Activated T-helper 17 cell treated with anti-CD3 and anti-CD28 coated beads, Interleukin-2, amount 50 U/mL, for 72 hours (primary cell): ENCODE measurements at regions not wholly inside any gene's neighbourhood (a gene's known extent, or its start where the extent isn't known, plus 50 kb on each side); places are given as distances from the start of the nearest gene placed in this dataset.
"Not testable (repeated sequence)": the region's sequence is repeated elsewhere in the genome, so short reads cannot be mapped to it uniquely, and the experiment has no call there.

Experiments
- ATAC-seq: fragments of 150-1000 bp; cut with Tn5 transposase; replicated peaks from 2 replicates; pipeline ENCODE4 v1.10.0; 2021; ENCODE audit warnings: mild to moderate bottlenecking, moderate library complexity
- H3K27ac Mint-ChIP-seq: one replicate; pipeline ENCODE4 v1.8.0; 2022; ENCODE audit warnings: mixed read lengths
- H3K27me3 Mint-ChIP-seq: one replicate; pipeline ENCODE4 v1.8.0; 2022; ENCODE audit warnings: mixed read lengths
- H3K36me3 Mint-ChIP-seq: one replicate; pipeline ENCODE4 v1.8.0; 2022; ENCODE audit warnings: low read depth, mild to moderate bottlenecking, mixed read lengths
- H3K4me1 Mint-ChIP-seq: one replicate; pipeline ENCODE4 v1.8.0; 2022; ENCODE audit warnings: mixed read lengths
- H3K4me3 Mint-ChIP-seq: one replicate; pipeline ENCODE4 v1.8.0; 2022; ENCODE audit warnings: mild to moderate bottlenecking, mixed read lengths
- H3K9me3 Mint-ChIP-seq: one replicate; pipeline ENCODE4 v1.8.0; 2022; ENCODE audit warnings: mixed read lengths

DNA sequence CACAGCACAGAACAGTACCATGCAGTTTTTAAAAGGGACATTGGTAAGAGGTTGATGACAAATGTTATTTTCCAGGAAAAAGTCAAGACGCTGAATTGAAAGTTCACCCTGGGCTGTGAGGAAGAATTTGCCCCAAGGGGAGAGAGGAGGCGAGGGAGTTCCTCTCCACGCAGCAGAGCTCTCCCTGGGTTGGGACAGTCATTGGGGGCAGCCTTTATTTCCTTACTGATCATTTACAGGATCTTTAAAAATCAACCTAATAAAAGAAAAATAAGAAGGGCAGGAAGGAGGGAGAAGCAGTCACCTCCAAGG, 49.9 kb upstream of the WNT7B start:
- no peak for ATAC-seq
- Mint-ChIP-seq H3K36me3 (no peaks in the 10 kb centered on the region), H3K4me3 (peak overlapping the region; percentile 53)

DNA sequence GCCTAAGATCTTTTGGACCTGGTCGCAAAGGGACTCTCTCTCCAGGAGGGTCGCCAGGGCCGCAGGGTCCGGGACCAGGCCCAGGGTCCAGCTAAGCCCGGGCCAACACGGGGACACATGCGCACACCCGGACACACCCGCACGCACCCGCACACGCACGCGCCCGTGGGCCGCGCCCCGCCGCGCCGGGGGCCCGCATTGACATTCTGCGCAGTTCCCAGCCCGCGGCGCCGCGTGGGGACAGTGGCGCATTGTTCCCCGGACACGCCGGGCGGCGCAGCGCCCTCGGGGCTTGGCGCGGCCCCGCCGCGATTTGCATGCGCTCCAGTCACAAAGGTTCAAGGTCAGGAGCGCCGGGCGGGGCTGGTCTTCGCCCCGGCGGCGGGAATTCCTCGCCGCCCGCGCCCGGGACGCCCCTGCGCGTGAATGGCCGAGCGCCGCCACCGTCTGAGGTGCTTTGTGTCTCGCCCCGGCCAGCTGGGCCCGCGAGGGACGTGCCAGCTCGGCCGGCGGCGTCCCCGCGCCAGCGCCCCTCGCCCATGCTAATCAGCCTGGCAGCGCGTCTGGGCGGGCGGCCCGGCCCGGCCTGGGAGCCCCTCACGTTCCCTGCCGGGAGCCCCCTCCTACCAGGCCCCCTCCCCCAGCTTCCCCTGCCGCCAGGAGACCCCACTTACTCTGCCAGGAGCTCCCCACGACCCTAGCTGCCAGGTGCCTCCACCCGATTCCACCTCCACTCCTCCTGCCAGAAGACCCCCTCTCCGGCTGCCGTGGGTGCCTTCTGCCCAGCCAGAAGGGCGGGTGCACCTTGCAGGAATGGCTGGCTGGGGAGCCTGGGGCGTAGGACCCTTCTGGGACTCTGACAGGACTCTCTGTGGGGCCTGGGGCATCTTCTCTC, 50.5 kb upstream of the WNT7B start:
- H3K27me3 Mint-ChIP-seq = peaks cover 37% of the 10 kb centered on the region
- no peaks in the 10 kb centered on the region for H3K36me3 Mint-ChIP-seq
- no peaks in the 10 kb centered on the region for H3K9me3 Mint-ChIP-seq
- H3K27ac Mint-ChIP-seq = no peak overlapping the region
- ATAC-seq = no peak
- H3K4me3 Mint-ChIP-seq = peak overlapping the region; percentile 53
- H3K4me1 Mint-ChIP-seq = no peaks in the 10 kb centered on the region

More for the DNA sequence above, 49.9 kb upstream of the WNT7B start:
- H3K27ac Mint-ChIP-seq = no peak overlapping the region
- H3K27me3 Mint-ChIP-seq = peaks cover 37% of the 10 kb centered on the region
- H3K9me3 Mint-ChIP-seq = no peaks in the 10 kb centered on the region
- H3K4me1 Mint-ChIP-seq = no peaks in the 10 kb centered on the region

DNA sequence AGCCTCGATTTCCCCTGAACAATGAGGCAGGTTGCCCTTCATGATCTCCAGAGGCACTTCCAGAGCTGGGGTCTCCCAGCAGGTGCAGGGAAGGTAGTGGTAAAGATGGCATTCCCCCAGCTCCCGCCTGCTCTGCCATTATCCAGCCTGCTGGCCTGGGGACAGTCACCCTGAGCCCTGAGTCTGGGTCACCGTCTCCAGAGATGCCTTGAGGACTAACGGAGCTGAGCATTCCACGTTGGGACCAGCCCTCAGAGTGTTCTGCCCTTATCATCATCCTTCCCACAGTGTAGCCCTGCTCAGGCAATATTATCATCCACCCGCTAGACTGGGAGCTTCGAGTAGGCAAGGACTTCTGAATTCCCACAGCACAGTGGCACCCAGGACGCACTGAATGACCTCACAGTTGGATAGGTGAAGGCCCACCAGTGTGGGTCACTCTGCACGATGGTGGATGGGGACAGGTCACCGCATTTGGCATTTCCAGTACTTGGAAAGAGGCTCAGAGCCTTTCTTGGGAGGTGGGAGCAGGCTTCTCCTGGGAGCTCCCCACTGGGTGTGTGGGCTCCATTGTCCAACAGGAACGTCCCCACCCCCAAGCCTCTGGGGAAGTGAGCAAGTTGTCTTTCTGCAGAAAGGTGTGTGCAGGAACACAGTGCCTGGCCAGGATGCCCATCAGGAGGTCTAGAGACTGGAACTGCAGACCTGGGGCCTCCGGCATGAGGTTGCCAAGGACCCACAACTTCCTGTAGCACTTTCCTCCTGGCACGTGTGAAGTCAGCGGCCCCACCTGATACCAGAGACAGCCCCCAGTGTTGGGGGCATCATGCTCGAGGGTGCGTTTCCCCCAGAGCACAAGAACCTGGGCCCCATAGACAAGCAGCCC, 51.4 kb upstream of the WNT7B start:
- Mint-ChIP-seq H3K4me1 (no peaks in the 10 kb centered on the region), H3K36me3 (no peaks in the 10 kb centered on the region), H3K27me3 (peaks cover 33% of the 10 kb centered on the region), H3K4me3 (peak overlapping the region; percentile 21), H3K9me3 (no peaks in the 10 kb centered on the region), H3K27ac (no peak overlapping the region)
- no peak for ATAC-seq

DNA sequence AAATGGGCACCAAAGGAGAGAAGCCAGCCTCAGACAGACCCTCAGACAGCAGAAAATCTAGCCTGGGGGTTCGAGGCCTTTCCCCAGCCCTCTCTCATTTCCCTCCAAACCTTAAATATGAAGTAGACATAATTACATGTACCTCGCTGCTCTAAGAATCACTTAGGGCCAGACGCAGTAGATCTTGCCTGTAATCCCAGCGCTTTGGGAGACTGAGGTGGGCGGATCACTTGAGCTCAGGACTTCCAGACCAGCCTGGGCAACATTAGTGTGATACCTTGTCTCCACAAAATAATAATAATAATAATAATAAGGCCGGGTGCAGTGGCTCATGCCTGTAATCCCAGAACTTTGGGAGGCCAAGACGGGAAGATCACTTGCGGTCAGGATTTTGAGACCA, 52.1 kb upstream of the WNT7B start:
- ATAC-seq = no peak
- H3K27me3 Mint-ChIP-seq = peaks cover 33% of the 10 kb centered on the region
- H3K4me1 Mint-ChIP-seq = no peaks in the 10 kb centered on the region
- H3K36me3 Mint-ChIP-seq = no peaks in the 10 kb centered on the region
- no peak overlapping the region for H3K27ac Mint-ChIP-seq
- H3K4me3 Mint-ChIP-seq = no peak overlapping the region
- no peaks in the 10 kb centered on the region for H3K9me3 Mint-ChIP-seq

DNA sequence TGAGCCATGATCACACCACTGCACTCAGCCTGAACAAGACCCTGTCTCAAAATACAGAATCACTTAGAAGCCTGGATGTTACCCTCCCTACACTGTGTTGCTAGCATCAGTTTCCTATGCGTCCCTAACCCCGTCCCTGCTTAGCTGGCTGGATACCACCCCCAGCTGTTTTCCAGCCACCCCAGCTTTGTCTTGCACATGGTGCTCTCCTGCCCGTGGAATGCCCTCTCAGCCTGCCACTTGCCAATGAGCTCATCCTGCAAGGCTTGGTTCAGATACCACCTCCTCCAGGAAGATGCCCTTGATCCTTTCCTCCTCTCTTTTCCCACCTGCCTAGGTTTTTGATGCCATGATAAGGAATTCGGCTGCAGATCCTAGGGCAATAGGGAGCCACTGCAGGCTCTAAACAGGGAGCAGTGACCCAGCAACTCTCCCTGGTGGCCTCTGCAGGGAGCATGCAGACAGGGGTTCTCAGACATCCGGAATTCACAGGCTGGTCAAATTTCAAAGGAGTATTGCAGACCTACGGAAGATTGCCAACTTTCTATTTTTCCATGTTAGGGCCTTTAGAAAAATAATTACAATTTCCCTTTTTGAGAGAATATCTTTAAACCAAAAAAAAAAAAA, 52.7 kb upstream of the WNT7B start:
- no peaks in the 10 kb centered on the region for H3K9me3 Mint-ChIP-seq

DNA sequence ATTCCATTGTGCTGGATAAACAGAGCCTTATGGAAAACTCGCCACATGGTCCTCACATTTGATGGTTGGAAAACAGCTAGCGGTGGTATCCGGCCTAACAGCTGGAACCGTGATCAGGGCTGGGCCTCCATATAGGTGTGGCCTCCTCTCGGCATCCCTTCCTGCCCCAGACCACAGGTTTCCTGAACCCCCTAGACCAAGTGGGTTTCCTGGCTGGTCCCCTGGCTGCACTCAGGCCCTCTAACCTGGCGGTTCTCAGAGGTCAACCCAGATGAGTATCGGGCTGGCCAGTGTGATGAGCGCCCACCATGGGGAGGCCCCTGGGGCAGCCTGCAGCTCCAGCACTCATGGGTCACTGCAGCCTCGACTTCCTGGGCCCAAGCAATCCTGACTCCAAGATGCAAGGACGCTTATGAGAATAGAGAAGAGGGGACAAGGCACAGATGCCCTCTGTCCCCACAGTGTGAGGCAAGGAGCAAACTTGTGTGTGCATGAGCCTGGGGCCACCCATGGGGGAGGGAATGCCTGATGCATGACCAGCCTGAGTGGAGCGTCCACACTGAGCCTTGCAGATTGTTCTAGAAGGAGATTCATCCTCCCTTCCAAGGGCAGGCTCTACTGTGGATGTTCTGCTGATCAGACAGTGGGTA, 53.4 kb upstream of the WNT7B start:
- Mint-ChIP-seq H3K27me3 (peaks cover 21% of the 10 kb centered on the region), H3K27ac (no peak overlapping the region), H3K4me3 (no peak overlapping the region), H3K4me1 (peaks cover 6% of the 10 kb centered on the region), H3K36me3 (no peaks in the 10 kb centered on the region), H3K9me3 (no peaks in the 10 kb centered on the region)
- ATAC-seq = no peak

More for the DNA sequence above, 52.7 kb upstream of the WNT7B start:
- Mint-ChIP-seq H3K4me3 (no peak overlapping the region), H3K4me1 (peaks cover under 1% of the 10 kb centered on the region), H3K27ac (no peak overlapping the region), H3K36me3 (no peaks in the 10 kb centered on the region), H3K27me3 (peaks cover 28% of the 10 kb centered on the region)
- ATAC-seq = no peak

DNA sequence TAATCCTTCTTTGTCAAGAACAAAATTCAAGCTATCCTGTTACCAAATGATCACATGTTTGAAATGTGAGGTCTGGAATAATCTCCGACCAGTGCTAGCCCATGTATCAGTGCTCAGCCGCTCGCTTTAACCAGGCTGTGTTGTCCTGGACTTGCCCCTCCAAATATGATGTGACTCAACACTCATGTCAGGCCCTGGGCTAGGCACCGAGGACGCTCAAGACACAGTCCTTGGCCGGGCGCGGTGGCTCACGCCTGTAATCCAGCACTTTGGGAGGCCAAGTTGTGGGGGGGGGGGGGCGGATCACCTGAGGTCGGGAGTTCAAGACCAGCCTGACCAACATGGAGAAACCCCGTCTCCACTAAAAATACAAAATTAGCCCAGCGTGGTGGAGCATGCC, 54.1 kb upstream of the WNT7B start:
- no peak for ATAC-seq
- no peaks in the 10 kb centered on the region for H3K36me3 Mint-ChIP-seq

DNA sequence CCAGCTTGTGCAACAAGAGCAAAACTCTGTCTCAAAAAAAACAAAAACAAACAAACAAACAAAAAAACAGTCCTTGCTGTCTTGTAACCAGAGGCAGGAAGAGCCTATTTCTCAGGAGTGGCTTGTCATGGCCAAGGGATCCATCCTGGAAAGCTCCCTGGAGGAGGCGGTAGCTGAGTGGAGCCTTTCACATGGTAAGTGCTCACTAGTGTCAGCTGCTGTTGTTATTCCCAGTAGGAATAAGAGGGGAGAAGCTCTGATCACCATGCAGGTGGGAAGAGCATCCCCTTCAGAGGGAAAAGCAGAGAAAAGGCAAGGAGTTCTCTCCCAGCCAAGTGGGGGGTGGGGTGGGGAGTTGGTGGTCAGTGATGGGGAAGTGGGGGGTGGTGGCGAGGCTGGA, 54.6 kb upstream of the WNT7B start:
- Mint-ChIP-seq H3K4me1 (peaks cover 6% of the 10 kb centered on the region), H3K27me3 (peaks cover 9% of the 10 kb centered on the region), H3K27ac (no peak overlapping the region), H3K36me3 (no peaks in the 10 kb centered on the region), H3K9me3 (no peaks in the 10 kb centered on the region), H3K4me3 (no peak overlapping the region)
- no peak for ATAC-seq

More for the DNA sequence above, 54.1 kb upstream of the WNT7B start:
- H3K27me3 Mint-ChIP-seq = peaks cover 14% of the 10 kb centered on the region
- no peak overlapping the region for H3K27ac Mint-ChIP-seq
- no peaks in the 10 kb centered on the region for H3K9me3 Mint-ChIP-seq
- H3K4me1 Mint-ChIP-seq = peaks cover 6% of the 10 kb centered on the region
- H3K4me3 Mint-ChIP-seq = no peak overlapping the region

DNA sequence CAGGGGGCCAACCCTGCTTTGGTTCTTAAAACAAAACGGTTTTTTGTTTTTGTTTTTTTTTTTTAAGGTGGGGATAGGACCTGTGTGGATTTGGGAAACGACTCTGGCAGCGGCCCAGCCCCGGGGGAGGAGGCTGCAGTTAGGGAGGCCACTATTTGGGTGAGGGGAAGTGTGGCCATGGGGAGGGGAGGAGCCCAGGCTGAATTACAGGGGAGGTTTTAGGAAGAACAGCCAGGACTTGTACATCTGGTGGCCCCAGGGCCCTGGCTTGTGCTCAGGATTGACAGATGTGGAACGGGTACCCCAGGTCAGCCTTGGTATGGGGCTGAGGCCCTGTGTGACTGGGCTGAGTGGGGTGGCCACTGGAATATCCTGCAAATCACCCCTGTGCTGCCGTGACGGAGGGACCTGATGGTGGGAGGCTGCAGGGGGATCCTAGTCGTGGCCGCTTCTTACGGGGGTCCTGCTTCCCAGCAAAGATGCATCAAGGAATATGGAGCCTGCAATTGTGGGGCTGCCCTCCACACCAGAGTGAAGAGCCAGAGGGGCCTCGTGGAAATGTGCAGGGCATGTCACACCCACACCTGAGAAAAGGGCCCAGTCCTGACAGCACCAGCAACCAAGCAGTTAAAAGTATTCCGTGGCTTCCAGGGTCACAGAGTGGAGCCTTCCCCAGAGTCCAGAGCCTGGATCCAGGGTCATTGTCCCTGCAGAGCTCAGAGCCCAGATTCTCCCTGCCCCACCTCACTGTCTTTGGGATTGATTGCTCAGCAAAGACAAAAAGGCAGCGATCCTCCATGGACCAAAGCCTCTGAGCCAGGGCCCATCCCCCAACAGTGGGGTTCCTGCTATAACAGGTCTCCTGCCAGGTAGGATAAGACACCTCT, 55.2 kb upstream of the WNT7B start:
- H3K27me3 Mint-ChIP-seq = peaks cover 5% of the 10 kb centered on the region
- H3K4me3 Mint-ChIP-seq = no peak overlapping the region
- ATAC-seq = no peak
- no peaks in the 10 kb centered on the region for H3K36me3 Mint-ChIP-seq
- no peaks in the 10 kb centered on the region for H3K9me3 Mint-ChIP-seq
- H3K27ac Mint-ChIP-seq = no peak overlapping the region
- peaks cover 10% of the 10 kb centered on the region for H3K4me1 Mint-ChIP-seq

DNA sequence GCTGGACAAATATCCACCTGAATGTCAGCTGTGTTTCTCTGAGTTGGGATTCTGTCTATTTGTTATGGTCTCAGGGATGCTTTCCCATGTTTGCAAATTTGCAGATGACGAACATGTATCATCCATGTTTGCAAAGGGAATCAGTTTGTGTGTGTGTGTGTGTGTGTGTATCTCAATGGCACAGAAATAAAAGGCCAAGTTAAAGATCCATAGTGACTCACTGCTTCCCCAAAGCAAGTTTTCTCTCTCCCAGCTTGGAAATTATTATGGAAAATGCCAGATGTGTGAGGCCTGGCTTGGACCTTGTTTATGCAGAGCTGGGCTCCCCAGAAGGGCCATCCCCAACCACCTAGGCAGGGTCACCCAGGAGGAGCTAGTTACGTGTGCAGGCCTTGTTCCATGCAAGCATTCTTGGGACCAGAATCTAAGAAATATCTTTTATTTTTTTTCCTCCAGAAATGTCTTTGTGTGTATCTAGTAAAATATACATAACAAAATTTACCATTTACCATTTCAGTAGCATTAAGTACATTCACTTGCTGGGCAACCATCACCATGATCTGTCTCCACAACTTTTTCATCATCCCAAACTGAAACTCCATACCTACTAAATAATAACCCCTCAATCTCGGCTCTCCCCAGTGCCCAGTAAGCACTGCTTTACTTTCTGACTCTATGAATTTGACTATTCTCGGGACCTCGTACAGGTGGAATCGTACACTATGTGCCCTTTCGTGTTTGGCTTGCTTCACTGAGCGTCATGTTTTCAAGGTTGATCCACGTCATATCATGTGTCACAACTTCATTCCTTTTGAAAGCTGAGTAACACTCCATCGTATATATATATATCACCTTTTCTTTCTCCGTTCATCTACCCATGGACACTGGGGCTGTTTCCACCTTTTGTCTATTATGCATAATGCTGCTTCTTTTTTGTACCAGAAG, 56.6 kb upstream of the WNT7B start:
- ATAC-seq = no peak
- H3K27me3 Mint-ChIP-seq = no peaks in the 10 kb centered on the region
- no peak overlapping the region for H3K27ac Mint-ChIP-seq

DNA sequence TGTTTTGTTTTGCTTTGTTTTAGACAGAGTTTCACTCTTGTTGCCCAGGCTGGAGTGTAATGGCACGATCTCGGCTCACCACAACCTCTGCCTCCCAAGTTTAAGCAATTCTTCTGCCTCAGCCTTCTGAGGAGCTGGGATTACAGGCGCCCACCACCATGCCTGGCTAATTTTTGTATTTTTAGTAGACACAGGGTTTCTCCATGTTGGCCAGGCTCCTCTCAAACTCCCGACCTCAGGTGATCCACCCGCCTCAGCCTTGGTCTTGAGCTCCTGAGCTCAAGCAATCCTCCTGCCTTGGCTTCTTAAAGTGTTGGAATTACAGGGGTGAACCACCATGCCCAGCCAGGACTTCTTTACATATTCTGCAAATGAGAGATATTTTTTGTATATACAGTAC, 57.5 kb upstream of the WNT7B start:
- not testable (repeated sequence) for H3K9me3 Mint-ChIP-seq, H3K27ac Mint-ChIP-seq, ATAC-seq, H3K27me3 Mint-ChIP-seq, H3K36me3 Mint-ChIP-seq
- Mint-ChIP-seq H3K4me1 (peaks cover 10% of the 10 kb centered on the region), H3K4me3 (peak overlapping the region; percentile 76)

More for the DNA sequence above, 56.6 kb upstream of the WNT7B start:
- Mint-ChIP-seq H3K36me3 (no peaks in the 10 kb centered on the region), H3K9me3 (no peaks in the 10 kb centered on the region), H3K4me1 (peaks cover 10% of the 10 kb centered on the region), H3K4me3 (no peak overlapping the region)

DNA sequence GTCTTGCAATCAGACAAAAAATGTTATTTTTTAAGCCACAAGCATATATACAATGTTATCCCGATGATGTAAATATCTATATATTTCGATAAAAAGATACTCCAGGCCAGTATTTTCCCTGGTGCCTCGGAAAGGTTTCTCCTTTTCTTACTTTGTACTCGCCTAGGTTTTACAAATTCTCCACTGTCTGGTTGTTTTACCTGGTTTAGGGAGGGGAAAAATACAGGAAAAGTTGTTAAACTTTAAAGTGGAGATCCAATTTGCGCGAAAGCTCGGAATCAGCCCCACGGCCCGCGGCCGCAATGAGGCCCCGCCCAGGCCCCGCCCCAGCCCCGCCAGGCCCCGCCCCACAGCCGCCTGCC, 58.4 kb upstream of the WNT7B start:
- Mint-ChIP-seq H3K4me3 (peak overlapping the region; percentile 76), H3K36me3 (no peaks in the 10 kb centered on the region), H3K27me3 (no peaks in the 10 kb centered on the region), H3K27ac (no peak overlapping the region), H3K4me1 (peaks cover 10% of the 10 kb centered on the region), H3K9me3 (no peaks in the 10 kb centered on the region)
- no peak for ATAC-seq
